Astrocyte of the spinal cord (primary cell): ENCODE measurements at regions not wholly inside any gene's neighbourhood (a gene's known extent, or its start where the extent isn't known, plus 50 kb on each side); places are given as distances from the start of the nearest gene placed in this dataset.
A peak's percentile ranks its signal among the peaks of the same experiment; 100 is the strongest.
"Not testable (repeated sequence)": the region's sequence is repeated elsewhere in the genome, so short reads cannot be mapped to it uniquely, and the experiment has no call there.

Experiments used
- DNase-seq: peaks from one replicate; pipeline ENCODE4 v3.0.0; 2011; ENCODE audit warnings: low read depth, low spot score
- H3K4me3 ChIP-seq: 2 replicates; pipeline ENCODE4 v1.5.1; 2011; ENCODE audit warnings: low read depth, mild to moderate bottlenecking, low read length, moderate library complexity
- CTCF ChIP-seq: IDR thresholded peaks from 2 replicates; pipeline ENCODE4 v1.5.1; 2012; ENCODE audit warnings: low read depth, mild to moderate bottlenecking, low read length, inconsistent platforms
- in situ Hi-C: cut with HindIII; loops from 2 replicates; pipeline ENCODE4 v1.10.0; 2017; ENCODE audit warnings: low sequenced_read_pairs

DNA sequence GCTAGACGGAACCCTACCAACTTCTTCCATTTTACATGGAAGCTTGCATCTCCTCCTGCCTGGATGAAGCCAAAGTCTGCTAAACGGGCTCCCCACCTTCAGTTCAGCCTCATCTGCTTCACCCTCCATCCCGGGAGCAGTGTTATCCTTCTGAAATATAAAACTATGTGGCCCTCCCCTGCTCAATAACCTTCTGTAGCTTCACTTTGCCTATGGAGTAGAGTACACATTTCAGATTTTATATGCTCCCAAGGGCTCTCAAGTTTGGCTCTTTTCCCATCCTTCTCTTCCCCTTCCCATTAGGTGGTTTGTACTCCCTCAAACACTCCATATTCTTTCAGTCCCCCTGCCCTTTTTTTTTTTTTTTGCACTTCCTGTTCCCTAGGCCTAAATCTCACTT is 115.9 kb upstream of the RAI2 start:
- no peak for DNase-seq
- in situ Hi-C loops = no loop called here
- no peak overlapping the region for H3K4me3 ChIP-seq
- TF ChIP-seq CTCF = no peak

DNA sequence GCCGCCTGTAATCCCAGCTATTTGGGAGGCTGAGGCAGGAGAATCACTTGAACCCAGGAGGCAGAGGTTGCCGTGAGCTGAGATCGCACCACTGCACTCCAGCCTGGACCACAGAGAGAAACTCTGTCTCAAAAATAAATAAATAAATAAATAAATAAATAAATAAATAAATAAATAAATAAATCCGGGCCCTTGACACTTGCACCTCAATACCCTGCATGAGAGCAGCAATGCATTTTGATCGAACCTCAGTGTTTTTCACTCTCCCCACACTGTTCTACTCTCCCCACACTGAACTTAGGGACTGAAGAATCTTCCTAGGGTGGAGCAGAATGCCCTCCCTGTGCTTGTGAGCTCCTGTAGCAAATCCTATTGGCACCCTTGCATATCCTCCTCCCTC is 114.3 kb upstream of the RAI2 start:
- in situ Hi-C loops, H3K4me3 ChIP-seq, DNase-seq: not testable (repeated sequence)

DNA sequence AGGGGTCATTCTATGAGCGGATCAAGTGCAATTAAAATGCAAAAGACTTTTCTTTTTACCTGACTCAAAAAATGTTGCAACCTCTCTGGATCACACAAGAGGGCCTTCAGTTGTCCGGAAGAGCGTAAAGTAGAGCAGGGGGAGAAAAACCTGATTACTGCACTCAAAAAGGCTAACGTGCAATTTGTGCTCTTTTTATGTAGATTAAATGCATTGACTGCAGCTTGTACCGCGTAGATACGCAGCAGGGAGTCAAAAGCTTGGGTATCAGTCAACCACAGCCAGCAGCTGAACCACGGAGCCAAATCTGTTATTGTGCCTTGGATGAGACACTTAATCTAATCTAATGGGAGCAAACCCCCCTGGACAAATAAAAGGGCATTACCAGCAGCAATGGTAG is 107.3 kb upstream of the RAI2 start:
- no peak overlapping the region for H3K4me3 ChIP-seq
- DNase-seq = no peak
- in situ Hi-C loops = no loop called here
- no peak for TF ChIP-seq CTCF

GRCh38 chrX:17967888-17968287 is 106.8 kb upstream of the RAI2 start:
- no peak for DNase-seq
- in situ Hi-C loops = no loop called here
- TF ChIP-seq CTCF = no peak
- no peak overlapping the region for H3K4me3 ChIP-seq

DNA sequence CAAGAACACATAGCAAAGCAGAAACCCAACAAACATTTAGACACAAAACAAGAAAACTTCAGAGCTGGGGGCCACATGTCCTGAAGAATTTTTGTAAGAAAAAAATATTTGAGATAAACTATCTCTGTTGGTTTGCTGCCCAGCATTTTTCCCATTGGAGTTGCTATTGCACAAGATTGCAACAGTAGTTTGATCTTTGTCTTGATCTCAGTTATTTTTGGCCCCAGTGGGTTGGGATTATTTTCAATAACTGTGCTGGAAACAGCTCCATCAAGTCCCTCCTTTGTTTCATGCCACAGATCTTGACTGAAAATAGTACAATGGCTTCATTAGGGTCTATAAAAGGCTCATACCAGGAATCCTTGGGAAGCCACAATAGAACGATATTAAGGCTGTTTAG is 103.8 kb upstream of the RAI2 start:
- DNase-seq = no peak
- TF ChIP-seq CTCF = no peak
- in situ Hi-C loops = no loop called here
- H3K4me3 ChIP-seq = no peak overlapping the region

GRCh38 chrX:17960891-17961290 is 99.8 kb upstream of the RAI2 start:
- no peak for DNase-seq
- TF ChIP-seq CTCF = no peak
- in situ Hi-C loops = no loop called here

GRCh38 chrX:17944833-17945497 is 83.9 kb upstream of the RAI2 start:
- in situ Hi-C loops = no loop called here
- H3K4me3 ChIP-seq = no peak overlapping the region
- TF ChIP-seq CTCF = peak; percentile 52
- no peak for DNase-seq

More at GRCh38 chrX:17960891-17961290, 99.8 kb upstream of the RAI2 start:
- H3K4me3 ChIP-seq = no peak overlapping the region

GRCh38 chrX:17941171-17941570 is 80.1 kb upstream of the RAI2 start:
- H3K4me3 ChIP-seq, DNase-seq, in situ Hi-C loops: not testable (repeated sequence)
